Chondrocyte (in vitro differentiated cells): ENCODE measurements at regions not wholly inside any gene's neighbourhood (a gene's known extent, or its start where the extent isn't known, plus 50 kb on each side); places are given as distances from the start of the nearest gene placed in this dataset.

ENCODE experiments used
- DNase-seq: peaks from one replicate; pipeline ENCODE4 v3.0.0; 2021; ENCODE audit warnings: mixed read lengths, low spot score
- H3K27ac Mint-ChIP-seq: one replicate; pipeline ENCODE4 v1.8.0; 2021; ENCODE audit warnings: mild to moderate bottlenecking, moderate library complexity, mixed read lengths; ENCODE audit not compliant: unreplicated experiment
- H3K27me3 Mint-ChIP-seq: 2 replicates; pipeline ENCODE4 v1.8.0; 2021; ENCODE audit warnings: low read depth, mixed read lengths
- H3K36me3 Mint-ChIP-seq: 2 replicates; pipeline ENCODE4 v1.8.0; 2021; ENCODE audit warnings: low read depth, mixed read lengths
- H3K4me1 Mint-ChIP-seq: 2 replicates; pipeline ENCODE4 v1.8.0; 2021; ENCODE audit warnings: low read depth, mild to moderate bottlenecking, mixed read lengths
- H3K4me3 Mint-ChIP-seq: one replicate; pipeline ENCODE4 v1.8.0; 2021; ENCODE audit warnings: mild to moderate bottlenecking, moderate library complexity, mixed read lengths; ENCODE audit not compliant: unreplicated experiment
- H3K9me3 Mint-ChIP-seq: 2 replicates; pipeline ENCODE4 v1.8.0; 2021; ENCODE audit warnings: low read depth, mixed read lengths
- CTCF ChIP-seq: fragments of 200-600 bp; sonication (generic); IDR thresholded peaks from 2 replicates; pipeline ENCODE4 v1.5.0; 2021; ENCODE audit warnings: antibody characterized with exemption, mild to moderate bottlenecking, moderate library complexity

DNA sequence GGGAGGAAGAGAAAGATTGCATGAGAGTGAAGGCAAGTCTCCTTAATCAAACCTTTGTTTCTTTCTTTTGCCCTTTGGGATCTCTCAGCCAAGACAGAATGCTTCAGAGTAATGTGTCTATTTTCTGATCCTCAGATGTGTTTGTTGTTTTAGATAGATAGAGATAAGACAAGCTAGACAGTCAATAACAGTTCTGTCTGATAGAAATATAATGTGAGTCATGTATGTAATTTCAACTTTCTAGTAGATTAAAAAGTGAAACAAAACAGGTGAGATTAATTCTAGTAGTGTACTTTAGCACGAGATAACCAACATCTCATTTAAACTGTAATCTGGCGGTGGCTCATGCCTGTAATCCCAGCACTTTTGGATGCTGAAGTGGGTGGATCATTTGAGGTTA is 159.2 kb downstream of the GATA3 start:
- no peaks in the 10 kb centered on the region for H3K36me3 Mint-ChIP-seq
- no peaks in the 10 kb centered on the region for H3K4me1 Mint-ChIP-seq
- H3K4me3 Mint-ChIP-seq = no peak overlapping the region
- no peak for DNase-seq
- no peak overlapping the region for H3K27ac Mint-ChIP-seq
- peaks cover 9% of the 10 kb centered on the region for H3K9me3 Mint-ChIP-seq
- TF ChIP-seq CTCF = no peak
- H3K27me3 Mint-ChIP-seq = no peaks in the 10 kb centered on the region

DNA sequence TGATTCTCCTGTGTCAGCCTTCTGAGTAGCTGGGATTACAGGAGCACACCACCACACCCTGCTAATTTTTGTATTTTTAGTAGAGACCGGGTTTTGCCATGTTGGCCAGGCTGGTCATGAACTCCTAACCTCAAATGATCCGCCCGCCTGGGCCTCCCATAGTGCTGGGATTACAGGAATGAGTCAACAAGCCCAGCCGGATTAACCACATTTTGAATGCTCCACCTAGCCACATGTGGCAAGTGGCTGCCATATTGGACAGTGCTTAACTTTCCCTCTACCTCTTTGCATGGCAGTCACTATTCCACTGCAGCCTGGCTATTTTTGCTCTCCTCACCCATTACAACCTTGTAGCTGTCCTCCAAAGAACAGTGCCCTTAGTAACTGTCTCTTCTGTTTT is 160.1 kb downstream of the GATA3 start:
- TF ChIP-seq CTCF = no peak
- no peak overlapping the region for H3K4me3 Mint-ChIP-seq
- H3K27me3 Mint-ChIP-seq = no peaks in the 10 kb centered on the region
- no peak for DNase-seq
- no peaks in the 10 kb centered on the region for H3K36me3 Mint-ChIP-seq
- peaks cover 9% of the 10 kb centered on the region for H3K9me3 Mint-ChIP-seq
- no peak overlapping the region for H3K27ac Mint-ChIP-seq
- H3K4me1 Mint-ChIP-seq = no peaks in the 10 kb centered on the region

DNA sequence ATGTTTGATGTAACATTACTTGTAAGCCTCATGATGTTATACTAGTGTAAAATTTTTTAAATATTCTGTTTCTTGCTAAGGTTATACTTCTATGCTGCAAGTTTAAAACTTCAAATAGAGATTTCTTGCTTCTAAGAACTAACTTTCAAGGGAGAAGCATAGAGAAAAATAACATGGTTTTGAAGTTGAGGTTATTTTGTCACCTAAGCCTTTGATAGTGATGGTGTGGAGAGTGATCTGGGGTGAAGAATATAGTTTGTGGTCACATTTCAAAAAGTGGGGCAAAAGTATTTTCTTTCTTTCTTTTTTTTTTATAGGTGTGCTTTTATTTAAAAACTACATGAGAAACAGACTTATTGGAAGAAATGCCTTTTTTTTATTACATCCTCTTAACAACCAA is 162.4 kb downstream of the GATA3 start:
- peaks cover 9% of the 10 kb centered on the region for H3K9me3 Mint-ChIP-seq
- TF ChIP-seq CTCF = no peak
- H3K27me3 Mint-ChIP-seq = no peaks in the 10 kb centered on the region
- no peaks in the 10 kb centered on the region for H3K36me3 Mint-ChIP-seq
- H3K27ac Mint-ChIP-seq = no peak overlapping the region
- H3K4me3 Mint-ChIP-seq = no peak overlapping the region
- no peak for DNase-seq
- H3K4me1 Mint-ChIP-seq = no peaks in the 10 kb centered on the region

- Mint-ChIP-seq H3K4me1 (no peaks in the 10 kb centered on the region), H3K4me3 (no peak overlapping the region), H3K9me3 (no peaks in the 10 kb centered on the region), H3K27ac (no peak overlapping the region), H3K27me3 (no peaks in the 10 kb centered on the region), H3K36me3 (no peaks in the 10 kb centered on the region)
- DNase-seq = no peak
- no peak for TF ChIP-seq CTCF
These were observed 167.0 kb downstream of the GATA3 start for GRCh38 chr10:8221451-8221850.

- H3K4me3 Mint-ChIP-seq = no peak overlapping the region
- no peak overlapping the region for H3K27ac Mint-ChIP-seq
- DNase-seq = no peak
- H3K27me3 Mint-ChIP-seq = no peaks in the 10 kb centered on the region
- no peaks in the 10 kb centered on the region for H3K9me3 Mint-ChIP-seq
- no peaks in the 10 kb centered on the region for H3K4me1 Mint-ChIP-seq
- TF ChIP-seq CTCF = no peak
- H3K36me3 Mint-ChIP-seq = no peaks in the 10 kb centered on the region
These were observed 170.1 kb downstream of the GATA3 start for GRCh38 chr10:8224591-8224990.
